Sigmoid colon (tissue), 4 donors: ENCODE measurements at regions not wholly inside any gene's neighbourhood (a gene's known extent, or its start where the extent isn't known, plus 50 kb on each side); places are given as distances from the start of the nearest gene placed in this dataset.

Source experiments
- EP300 ChIP-seq, 4 donors: sonication (generic); formaldehyde crosslinking; IDR thresholded peaks; one replicate each; pipeline ENCODE4 v1.6.1; 2017; ENCODE audit warnings: antibody characterized with exemption in 4 of 4
- POLR2A ChIP-seq, 2 donors: fragments of 450-650 bp; IDR thresholded peaks; one replicate each; pipeline ENCODE4 v1.6.1; 2016; ENCODE audit warnings: antibody characterized with exemption in 2 of 2, mild to moderate bottlenecking in 2 of 2, moderate library complexity in 2 of 2
- TF ChIP-seq, protein P1 (sequence below), 4 experiments: fragments of 450-650 bp in 3 of 4; fragments of 200-600 bp in 1 of 4; IDR thresholded peaks; one replicate each; pipeline ENCODE4 v1.5.1; 2016 to 2019; ENCODE audit warnings: antibody characterized with exemption in 4 of 4, mild to moderate bottlenecking in 3 of 4, moderate library complexity in 2 of 4

DNA sequence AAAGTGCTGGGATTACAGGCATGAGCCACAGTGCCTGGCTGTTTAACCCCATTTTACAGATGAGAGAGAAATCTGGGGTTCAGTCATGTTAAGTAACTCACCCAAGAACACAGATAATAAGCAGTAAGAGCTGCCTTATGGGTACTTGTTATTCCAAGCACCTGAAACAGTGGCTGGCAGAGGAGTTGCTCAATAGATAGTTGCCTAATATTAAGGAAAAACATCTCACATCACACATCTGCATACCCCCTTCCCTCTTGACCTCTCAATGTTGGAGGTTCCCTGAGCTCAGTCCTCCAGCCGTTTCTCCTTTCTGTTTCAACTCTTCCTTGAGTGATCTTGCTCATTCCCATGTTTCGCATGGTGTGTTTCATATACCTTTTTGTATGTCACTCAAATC lies 401.9 kb downstream of the KLF12 start:
- TF ChIP-seq, protein P1, sequence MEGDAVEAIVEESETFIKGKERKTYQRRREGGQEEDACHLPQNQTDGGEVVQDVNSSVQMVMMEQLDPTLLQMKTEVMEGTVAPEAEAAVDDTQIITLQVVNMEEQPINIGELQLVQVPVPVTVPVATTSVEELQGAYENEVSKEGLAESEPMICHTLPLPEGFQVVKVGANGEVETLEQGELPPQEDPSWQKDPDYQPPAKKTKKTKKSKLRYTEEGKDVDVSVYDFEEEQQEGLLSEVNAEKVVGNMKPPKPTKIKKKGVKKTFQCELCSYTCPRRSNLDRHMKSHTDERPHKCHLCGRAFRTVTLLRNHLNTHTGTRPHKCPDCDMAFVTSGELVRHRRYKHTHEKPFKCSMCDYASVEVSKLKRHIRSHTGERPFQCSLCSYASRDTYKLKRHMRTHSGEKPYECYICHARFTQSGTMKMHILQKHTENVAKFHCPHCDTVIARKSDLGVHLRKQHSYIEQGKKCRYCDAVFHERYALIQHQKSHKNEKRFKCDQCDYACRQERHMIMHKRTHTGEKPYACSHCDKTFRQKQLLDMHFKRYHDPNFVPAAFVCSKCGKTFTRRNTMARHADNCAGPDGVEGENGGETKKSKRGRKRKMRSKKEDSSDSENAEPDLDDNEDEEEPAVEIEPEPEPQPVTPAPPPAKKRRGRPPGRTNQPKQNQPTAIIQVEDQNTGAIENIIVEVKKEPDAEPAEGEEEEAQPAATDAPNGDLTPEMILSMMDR (IDR thresholded peaks at IDR 0.05) = no peak
- no peak for TF ChIP-seq EP300 (IDR thresholded peaks at IDR 0.05)
- TF ChIP-seq POLR2A (IDR thresholded peaks at IDR 0.05) = no peak
